ENCODE measurements at regions not wholly inside any gene's neighbourhood (a gene's known extent, or its start where the extent isn't known, plus 50 kb on each side); places are given as distances from the start of the nearest gene placed in this dataset.

GRCh38 chr3:106120356-106120755, 251.5 kb upstream of the CBLB start:
- TF ChIP-seq CTCF (IDR thresholded peaks at IDR 0.05 in 4 of 5, conservative IDR thresholded peaks at IDR 0.05 in 1 of 5) (no peak), POLR2A (IDR thresholded peaks at IDR 0.05) (no peak)
